WTC11 (cell line): ENCODE measurements at regions not wholly inside any gene's neighbourhood (a gene's known extent, or its start where the extent isn't known, plus 50 kb on each side); places are given as distances from the start of the nearest gene placed in this dataset.

Source experiments
- NFE2L1 ChIP-seq: sonication (generic); formaldehyde crosslinking; IDR thresholded peaks from 2 replicates; pipeline ENCODE4 v1.8.1; 2023; ENCODE audit warnings: missing genetic modification reagents
- RELA ChIP-seq: sonication (generic); formaldehyde crosslinking; IDR thresholded peaks from 2 replicates; pipeline ENCODE4 v1.8.1; 2022; ENCODE audit warnings: missing genetic modification reagents, mild to moderate bottlenecking, borderline replicate concordance
- SMAD4 ChIP-seq: sonication (generic); formaldehyde crosslinking; IDR thresholded peaks from 2 replicates; pipeline ENCODE4 v1.8.0; 2022; ENCODE audit warnings: mild to moderate bottlenecking, missing genetic modification reagents
- ZNF219 ChIP-seq: sonication (generic); formaldehyde crosslinking; IDR thresholded peaks from 2 replicates; pipeline ENCODE4 v1.8.0; 2023; ENCODE audit warnings: missing genetic modification reagents, mild to moderate bottlenecking, borderline replicate concordance
- TF ChIP-seq, protein P1 (sequence below): fragments of 200-600 bp; IDR thresholded peaks from 2 replicates; pipeline ENCODE4 v1.8.0; 2022; ENCODE audit warnings: antibody characterized with exemption
- TF ChIP-seq, protein P2 (sequence below): sonication (generic); formaldehyde crosslinking; IDR thresholded peaks from 2 replicates; pipeline ENCODE4 v1.8.1; 2023; ENCODE audit warnings: mild to moderate bottlenecking, missing genetic modification reagents
- TF ChIP-seq, protein P3 (sequence below): sonication (generic); formaldehyde crosslinking; IDR thresholded peaks from 2 replicates; pipeline ENCODE4 v1.8.1; 2023; ENCODE audit warnings: mild to moderate bottlenecking, missing genetic modification reagents

DNA sequence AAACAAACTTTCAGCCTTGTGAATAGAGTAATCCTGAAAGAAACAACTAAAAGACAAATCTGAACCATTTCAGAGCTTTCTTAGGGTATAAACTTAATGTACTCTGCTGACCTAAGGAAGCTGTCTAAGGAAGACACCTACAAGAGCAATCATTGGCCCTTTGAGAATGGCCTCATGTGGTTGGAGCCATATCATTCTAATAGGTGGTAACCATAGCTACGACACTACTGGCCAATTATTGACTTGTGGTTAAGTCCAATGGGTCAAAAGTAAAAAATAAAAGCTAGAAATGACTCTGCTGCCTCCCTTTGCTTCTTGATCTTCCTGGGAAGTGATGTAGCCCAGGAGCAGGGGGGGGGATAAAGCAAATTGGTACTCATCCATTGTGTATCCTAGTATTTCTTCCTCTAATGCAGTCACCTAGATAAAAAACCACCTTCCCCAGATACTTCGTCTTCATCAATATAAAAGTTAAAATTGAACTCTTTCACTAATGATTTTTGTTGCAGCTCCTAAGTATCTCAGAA, 547.0 kb downstream of the ARAP2 start:
- TF ChIP-seq, protein P1, sequence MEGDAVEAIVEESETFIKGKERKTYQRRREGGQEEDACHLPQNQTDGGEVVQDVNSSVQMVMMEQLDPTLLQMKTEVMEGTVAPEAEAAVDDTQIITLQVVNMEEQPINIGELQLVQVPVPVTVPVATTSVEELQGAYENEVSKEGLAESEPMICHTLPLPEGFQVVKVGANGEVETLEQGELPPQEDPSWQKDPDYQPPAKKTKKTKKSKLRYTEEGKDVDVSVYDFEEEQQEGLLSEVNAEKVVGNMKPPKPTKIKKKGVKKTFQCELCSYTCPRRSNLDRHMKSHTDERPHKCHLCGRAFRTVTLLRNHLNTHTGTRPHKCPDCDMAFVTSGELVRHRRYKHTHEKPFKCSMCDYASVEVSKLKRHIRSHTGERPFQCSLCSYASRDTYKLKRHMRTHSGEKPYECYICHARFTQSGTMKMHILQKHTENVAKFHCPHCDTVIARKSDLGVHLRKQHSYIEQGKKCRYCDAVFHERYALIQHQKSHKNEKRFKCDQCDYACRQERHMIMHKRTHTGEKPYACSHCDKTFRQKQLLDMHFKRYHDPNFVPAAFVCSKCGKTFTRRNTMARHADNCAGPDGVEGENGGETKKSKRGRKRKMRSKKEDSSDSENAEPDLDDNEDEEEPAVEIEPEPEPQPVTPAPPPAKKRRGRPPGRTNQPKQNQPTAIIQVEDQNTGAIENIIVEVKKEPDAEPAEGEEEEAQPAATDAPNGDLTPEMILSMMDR: no peak
- TF ChIP-seq, protein P2, sequence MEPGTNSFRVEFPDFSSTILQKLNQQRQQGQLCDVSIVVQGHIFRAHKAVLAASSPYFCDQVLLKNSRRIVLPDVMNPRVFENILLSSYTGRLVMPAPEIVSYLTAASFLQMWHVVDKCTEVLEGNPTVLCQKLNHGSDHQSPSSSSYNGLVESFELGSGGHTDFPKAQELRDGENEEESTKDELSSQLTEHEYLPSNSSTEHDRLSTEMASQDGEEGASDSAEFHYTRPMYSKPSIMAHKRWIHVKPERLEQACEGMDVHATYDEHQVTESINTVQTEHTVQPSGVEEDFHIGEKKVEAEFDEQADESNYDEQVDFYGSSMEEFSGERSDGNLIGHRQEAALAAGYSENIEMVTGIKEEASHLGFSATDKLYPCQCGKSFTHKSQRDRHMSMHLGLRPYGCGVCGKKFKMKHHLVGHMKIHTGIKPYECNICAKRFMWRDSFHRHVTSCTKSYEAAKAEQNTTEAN (CRISPR knock-in tag): no peak
- TF ChIP-seq, protein P3, sequence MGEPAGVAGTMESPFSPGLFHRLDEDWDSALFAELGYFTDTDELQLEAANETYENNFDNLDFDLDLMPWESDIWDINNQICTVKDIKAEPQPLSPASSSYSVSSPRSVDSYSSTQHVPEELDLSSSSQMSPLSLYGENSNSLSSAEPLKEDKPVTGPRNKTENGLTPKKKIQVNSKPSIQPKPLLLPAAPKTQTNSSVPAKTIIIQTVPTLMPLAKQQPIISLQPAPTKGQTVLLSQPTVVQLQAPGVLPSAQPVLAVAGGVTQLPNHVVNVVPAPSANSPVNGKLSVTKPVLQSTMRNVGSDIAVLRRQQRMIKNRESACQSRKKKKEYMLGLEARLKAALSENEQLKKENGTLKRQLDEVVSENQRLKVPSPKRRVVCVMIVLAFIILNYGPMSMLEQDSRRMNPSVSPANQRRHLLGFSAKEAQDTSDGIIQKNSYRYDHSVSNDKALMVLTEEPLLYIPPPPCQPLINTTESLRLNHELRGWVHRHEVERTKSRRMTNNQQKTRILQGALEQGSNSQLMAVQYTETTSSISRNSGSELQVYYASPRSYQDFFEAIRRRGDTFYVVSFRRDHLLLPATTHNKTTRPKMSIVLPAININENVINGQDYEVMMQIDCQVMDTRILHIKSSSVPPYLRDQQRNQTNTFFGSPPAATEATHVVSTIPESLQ (CRISPR knock-in tag): no peak
- TF ChIP-seq SMAD4 (CRISPR knock-in tag) (no peak), NFE2L1 (no peak), RELA (CRISPR knock-in tag) (no peak), ZNF219 (CRISPR knock-in tag) (no peak)
